ENCODE measurements at regions not wholly inside any gene's neighbourhood (a gene's known extent, or its start where the extent isn't known, plus 50 kb on each side); places are given as distances from the start of the nearest gene placed in this dataset.

DNA sequence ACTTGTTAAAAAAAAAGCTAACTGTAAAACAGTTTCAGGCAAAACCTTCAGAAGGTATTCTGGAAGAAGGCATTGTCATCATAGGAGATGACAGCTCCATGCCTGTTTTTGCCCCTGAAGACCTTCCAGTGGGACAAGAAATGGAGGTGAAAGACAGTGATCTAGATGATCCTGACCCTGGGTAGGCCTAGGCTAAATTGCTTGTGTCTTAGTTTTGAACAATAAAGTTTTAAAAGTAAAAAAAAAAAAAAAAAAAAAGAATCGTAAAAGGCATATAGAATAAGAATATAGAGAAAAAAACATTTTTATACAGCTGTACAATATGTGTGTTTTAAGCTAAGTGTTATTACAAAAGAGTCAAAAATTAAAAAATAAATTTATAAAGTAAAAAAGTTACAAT lies 106.6 kb upstream of the PLXNA2 start:
- TF ChIP-seq, protein P1, sequence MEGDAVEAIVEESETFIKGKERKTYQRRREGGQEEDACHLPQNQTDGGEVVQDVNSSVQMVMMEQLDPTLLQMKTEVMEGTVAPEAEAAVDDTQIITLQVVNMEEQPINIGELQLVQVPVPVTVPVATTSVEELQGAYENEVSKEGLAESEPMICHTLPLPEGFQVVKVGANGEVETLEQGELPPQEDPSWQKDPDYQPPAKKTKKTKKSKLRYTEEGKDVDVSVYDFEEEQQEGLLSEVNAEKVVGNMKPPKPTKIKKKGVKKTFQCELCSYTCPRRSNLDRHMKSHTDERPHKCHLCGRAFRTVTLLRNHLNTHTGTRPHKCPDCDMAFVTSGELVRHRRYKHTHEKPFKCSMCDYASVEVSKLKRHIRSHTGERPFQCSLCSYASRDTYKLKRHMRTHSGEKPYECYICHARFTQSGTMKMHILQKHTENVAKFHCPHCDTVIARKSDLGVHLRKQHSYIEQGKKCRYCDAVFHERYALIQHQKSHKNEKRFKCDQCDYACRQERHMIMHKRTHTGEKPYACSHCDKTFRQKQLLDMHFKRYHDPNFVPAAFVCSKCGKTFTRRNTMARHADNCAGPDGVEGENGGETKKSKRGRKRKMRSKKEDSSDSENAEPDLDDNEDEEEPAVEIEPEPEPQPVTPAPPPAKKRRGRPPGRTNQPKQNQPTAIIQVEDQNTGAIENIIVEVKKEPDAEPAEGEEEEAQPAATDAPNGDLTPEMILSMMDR (IDR thresholded peaks at IDR 0.05), result no peak
- TF ChIP-seq POLR2A (IDR thresholded peaks at IDR 0.05) (no peak), EP300 (IDR thresholded peaks at IDR 0.05) (no peak)
